Mesendoderm (in vitro differentiated cells): ENCODE measurements at regions not wholly inside any gene's neighbourhood (a gene's known extent, or its start where the extent isn't known, plus 50 kb on each side); places are given as distances from the start of the nearest gene placed in this dataset.
"Not testable (repeated sequence)": the region's sequence is repeated elsewhere in the genome, so short reads cannot be mapped to it uniquely, and the experiment has no call there.

ENCODE experiments used
- DNase-seq: peaks from one replicate; pipeline ENCODE4 v3.0.0; 2013
- H2AK5ac ChIP-seq: 2 replicates; pipeline ENCODE4 v1.6.1; 2013; ENCODE audit warnings: low read length, inconsistent platforms
- H2BK120ac ChIP-seq: 2 replicates; pipeline ENCODE4 v1.6.1; 2013; ENCODE audit warnings: low read depth, mild to moderate bottlenecking, low read length, moderate library complexity, mixed read lengths
- H2BK15ac ChIP-seq: replicated peaks from 2 replicates; pipeline ENCODE4 v1.6.1; 2013; ENCODE audit warnings: low read depth, mild to moderate bottlenecking, moderate library complexity
- H2BK5ac ChIP-seq: 2 replicates; pipeline ENCODE4 v1.6.1; 2013; ENCODE audit warnings: low read length, inconsistent platforms
- H3K18ac ChIP-seq: 2 replicates; pipeline ENCODE4 v1.6.1; 2013; ENCODE audit warnings: mild to moderate bottlenecking, low read length, mixed read lengths
- H3K23ac ChIP-seq: one replicate; pipeline ENCODE4 v1.6.1; 2013; ENCODE audit warnings: low read length
- H3K27ac ChIP-seq: 2 replicates; pipeline ENCODE4 v1.5.1; 2013; ENCODE audit warnings: low read depth, mild to moderate bottlenecking, inconsistent platforms, low read length, moderate library complexity
- H3K27me3 ChIP-seq: 2 replicates; pipeline ENCODE4 v1.6.1; 2013; ENCODE audit warnings: low read length, control low read depth, mild to moderate bottlenecking, inconsistent platforms; ENCODE audit not compliant: insufficient read depth, poor library complexity
- H3K36me3 ChIP-seq: 2 replicates; pipeline ENCODE4 v1.6.1; 2013; ENCODE audit warnings: low read length, inconsistent platforms; ENCODE audit not compliant: control insufficient read depth, insufficient read depth
- H3K4ac ChIP-seq: one replicate; pipeline ENCODE4 v1.6.1; 2013; ENCODE audit warnings: low read depth, mild to moderate bottlenecking, low read length, moderate library complexity
- H3K4me1 ChIP-seq: 2 replicates; pipeline ENCODE4 v1.6.1; 2013; ENCODE audit warnings: low read depth, low read length, inconsistent platforms; ENCODE audit not compliant: control insufficient read depth
- H3K4me2 ChIP-seq: 2 replicates; pipeline ENCODE4 v1.6.1; 2013; ENCODE audit warnings: low read length
- H3K4me3 ChIP-seq: 2 replicates; pipeline ENCODE4 v1.5.1; 2013; ENCODE audit warnings: mild to moderate bottlenecking, low read length
- H3K56ac ChIP-seq: one replicate; pipeline ENCODE4 v1.6.1; 2013; ENCODE audit warnings: low read length
- H3K79me1 ChIP-seq: 2 replicates; pipeline ENCODE4 v1.6.1; 2013; ENCODE audit warnings: low read length, inconsistent platforms
- H3K79me2 ChIP-seq: 2 replicates; pipeline ENCODE4 v1.6.1; 2013; ENCODE audit warnings: mild to moderate bottlenecking, low read length; ENCODE audit not compliant: control insufficient read depth, insufficient read depth
- H3K9ac ChIP-seq: 2 replicates; pipeline ENCODE4 v1.6.1; 2013; ENCODE audit warnings: low read length, inconsistent platforms
- H4K5ac ChIP-seq: one replicate; pipeline ENCODE4 v1.6.1; 2013; ENCODE audit warnings: low read length
- H4K8ac ChIP-seq: one replicate; pipeline ENCODE4 v1.6.1; 2013; ENCODE audit warnings: low read depth, mild to moderate bottlenecking, control low read depth, low read length, moderate library complexity
- WGBS: extraction: QIAGEN DNeasy Blood & Tissue Kit; methylation state at CpG from one replicate; pipeline ENCODE4 v1.1.7; 2013; ENCODE audit warnings: low lambda C conversion rate, missing lambda C conversion rate; ENCODE audit not compliant: insufficient coverage; ENCODE audit errors: extremely low coverage; 5-methylcytosine and 5-hydroxymethylcytosine counted together

DNA sequence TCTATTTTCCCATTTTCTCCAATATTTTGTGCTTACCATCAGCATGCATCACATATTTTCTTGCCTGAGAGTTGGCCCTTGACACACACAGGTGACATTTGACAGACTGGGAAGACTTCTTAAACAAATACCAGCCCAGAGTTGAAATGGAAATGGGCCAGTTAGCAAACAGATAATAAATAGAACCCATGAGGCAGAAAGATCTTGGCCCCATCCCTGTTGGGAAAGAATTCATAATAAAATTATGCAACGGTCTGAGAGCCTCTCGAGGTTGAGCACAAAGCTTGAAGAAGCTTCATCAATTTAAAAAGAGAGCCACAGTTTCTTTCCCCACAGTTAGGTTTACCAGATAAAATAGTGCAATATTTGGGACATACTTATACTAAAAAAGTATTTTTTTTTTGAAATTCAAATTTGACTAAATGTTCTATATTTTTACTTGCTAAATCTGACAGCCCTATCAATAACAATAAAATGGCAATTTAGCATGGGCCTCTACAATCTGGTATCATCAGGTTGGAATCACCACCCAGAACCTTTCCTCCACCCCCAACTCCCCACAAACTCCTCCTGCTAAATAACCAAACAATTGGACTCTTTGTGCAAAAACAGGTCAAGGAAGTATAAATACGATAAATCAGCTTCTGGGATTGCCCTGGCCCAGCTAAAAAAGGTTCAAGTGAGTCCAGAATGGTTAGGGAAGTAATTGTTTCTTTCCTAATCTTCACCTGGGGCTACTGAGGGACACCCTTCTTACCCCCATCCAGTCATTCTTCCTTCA is 129.8 kb downstream of the CD164 start:
- Histone ChIP-seq H3K23ac (no peak overlapping the region), H3K4me3 (no peak overlapping the region), H2BK15ac (no peak overlapping the region), H2BK5ac (no peak overlapping the region), H2AK5ac (no peak overlapping the region), H3K79me1 (no peaks in the 10 kb centered on the region), H3K27ac (no peak overlapping the region), H2BK120ac (no peak overlapping the region), H3K79me2 (no peaks in the 10 kb centered on the region), H3K4me2 (no peak overlapping the region), H3K36me3 (no peaks in the 10 kb centered on the region), H3K4ac (no peak overlapping the region), H3K18ac (no peak overlapping the region), H3K9ac (no peak overlapping the region), H3K27me3 (no peaks in the 10 kb centered on the region), H3K4me1 (no peaks in the 10 kb centered on the region), H4K8ac (no peak overlapping the region), H3K56ac (no peak overlapping the region), H4K5ac (no peak overlapping the region)
- no CpG with 5 or more reads among the region's 3 CpGs for WGBS
- no peak for DNase-seq

DNA sequence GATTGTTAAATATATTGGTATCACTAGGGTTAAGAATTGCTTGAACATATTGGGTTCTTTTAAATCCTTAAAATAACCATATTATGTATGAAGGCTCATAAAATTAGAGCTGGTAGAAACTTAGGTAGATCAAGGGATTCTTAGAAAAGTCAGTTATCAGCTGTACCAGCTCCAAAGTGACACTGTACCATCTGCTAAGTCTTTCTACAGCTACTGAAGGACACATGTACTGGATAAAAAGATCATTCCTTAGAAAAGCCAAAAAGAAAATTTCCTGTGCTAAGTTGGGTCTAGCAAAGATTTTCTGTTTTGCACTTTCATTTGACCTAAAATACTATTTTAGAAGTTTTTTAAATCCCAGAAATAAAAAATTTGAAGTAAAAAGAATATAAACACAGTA is 130.4 kb downstream of the CD164 start:
- no peak overlapping the region for H3K23ac ChIP-seq
- no peaks in the 10 kb centered on the region for H3K27me3 ChIP-seq
- no peak overlapping the region for H2BK120ac ChIP-seq
- H3K4ac ChIP-seq = no peak overlapping the region
- H2BK5ac ChIP-seq = no peak overlapping the region
- no peak overlapping the region for H3K56ac ChIP-seq
- no peaks in the 10 kb centered on the region for H3K36me3 ChIP-seq
- H3K4me1 ChIP-seq = no peaks in the 10 kb centered on the region
- no peak overlapping the region for H3K18ac ChIP-seq
- H3K4me2 ChIP-seq = no peak overlapping the region
- H3K27ac ChIP-seq = no peak overlapping the region
- H4K5ac ChIP-seq = no peak overlapping the region
- H2BK15ac ChIP-seq = no peak overlapping the region
- H2AK5ac ChIP-seq = no peak overlapping the region
- no peak overlapping the region for H3K9ac ChIP-seq
- H3K79me2 ChIP-seq = no peaks in the 10 kb centered on the region
- no peak for DNase-seq
- H3K4me3 ChIP-seq = no peak overlapping the region
- H3K79me1 ChIP-seq = no peaks in the 10 kb centered on the region
- H4K8ac ChIP-seq = no peak overlapping the region

DNA sequence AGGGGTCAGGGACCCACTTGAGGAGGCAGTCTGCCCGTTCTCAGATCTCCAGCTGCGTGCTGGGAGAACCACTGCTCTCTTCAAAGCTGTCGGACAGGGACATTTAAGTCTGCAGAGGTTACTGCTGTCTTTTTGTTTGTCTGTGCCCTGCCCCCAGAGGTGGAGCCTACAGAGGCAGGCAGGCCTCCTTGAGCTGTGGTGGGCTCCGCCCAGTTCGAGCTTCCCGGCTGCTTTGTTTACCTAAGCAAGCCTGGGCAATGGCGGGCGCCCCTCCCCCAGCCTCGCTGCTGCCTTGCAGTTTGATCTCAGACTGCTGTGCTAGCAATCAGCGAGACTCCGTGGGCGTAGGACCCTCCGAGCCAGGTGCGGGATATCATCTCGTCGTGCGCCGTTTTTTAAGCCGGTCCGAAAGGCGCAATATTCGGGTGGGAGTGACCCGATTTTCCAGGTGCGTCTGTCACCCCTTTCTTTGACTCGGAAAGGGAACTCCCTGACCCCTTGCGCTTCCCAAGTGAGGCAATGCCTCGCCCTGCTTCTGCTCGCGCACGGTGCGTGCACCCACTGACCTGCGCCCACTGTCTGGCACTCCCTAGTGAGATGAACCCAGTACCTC is 131.6 kb downstream of the CD164 start:
- H4K8ac ChIP-seq, H2BK15ac ChIP-seq, H3K9ac ChIP-seq, H3K36me3 ChIP-seq, H3K4me3 ChIP-seq, H3K79me2 ChIP-seq, H2BK120ac ChIP-seq, H3K79me1 ChIP-seq, H3K4me1 ChIP-seq, H3K27me3 ChIP-seq, H3K56ac ChIP-seq, DNase-seq, H4K5ac ChIP-seq, H3K18ac ChIP-seq, H3K23ac ChIP-seq, H3K4ac ChIP-seq, H2BK5ac ChIP-seq, H2AK5ac ChIP-seq, H3K27ac ChIP-seq, H3K4me2 ChIP-seq: not testable (repeated sequence)
- WGBS = no CpG with 5 or more reads among the region's 32 CpGs

DNA sequence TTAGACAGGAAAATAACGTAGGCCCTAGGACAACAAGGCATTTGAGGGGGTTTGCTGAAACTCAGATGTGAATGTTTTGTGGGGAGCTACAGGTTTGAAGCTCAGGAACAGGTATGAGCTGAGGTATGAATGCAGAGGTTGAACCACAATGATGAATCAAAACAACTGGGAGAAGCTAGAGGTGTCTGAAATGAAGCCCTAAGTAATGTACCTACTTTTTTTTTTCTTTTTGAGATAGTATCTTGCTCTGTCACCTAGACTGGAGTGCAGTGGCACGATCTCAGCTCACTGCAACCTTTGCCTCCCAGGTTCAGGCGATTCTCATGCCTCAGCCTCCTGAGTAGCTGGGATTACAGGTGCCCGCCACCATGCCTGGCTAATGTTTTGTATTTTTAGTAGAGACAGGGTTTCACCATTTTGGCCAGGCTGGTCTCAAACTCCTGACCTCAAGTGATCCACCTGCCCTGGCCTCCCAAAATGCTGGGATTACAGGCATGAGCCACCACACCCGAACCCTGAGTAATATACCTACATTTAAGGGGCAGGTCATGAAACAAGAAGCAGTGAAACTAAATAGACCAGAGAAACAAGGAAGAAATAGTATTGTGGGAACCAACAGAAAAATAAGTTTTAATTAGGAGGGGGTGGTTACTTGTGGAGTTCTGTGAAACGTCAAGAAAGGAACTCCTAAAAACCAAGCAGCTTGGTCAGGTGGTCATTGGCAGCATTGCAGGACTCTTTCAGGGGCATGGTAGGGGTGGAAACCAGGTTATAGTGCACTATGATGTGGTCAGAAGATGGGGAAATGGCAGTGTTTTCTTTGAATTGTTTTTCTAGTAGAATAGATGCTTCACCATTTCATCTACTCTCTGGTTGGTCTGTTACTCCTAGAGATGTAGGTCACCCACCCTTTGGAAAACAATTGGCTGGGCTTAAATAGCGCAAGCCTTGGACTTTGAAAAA is 138.1 kb downstream of the CD164 start:
- no peak overlapping the region for H4K8ac ChIP-seq
- no peaks in the 10 kb centered on the region for H3K79me1 ChIP-seq
- H2BK120ac ChIP-seq = no peak overlapping the region
- H3K4ac ChIP-seq = no peak overlapping the region
- H3K56ac ChIP-seq = no peak overlapping the region
- H2BK5ac ChIP-seq = no peak overlapping the region
- H3K79me2 ChIP-seq = no peaks in the 10 kb centered on the region
- H2AK5ac ChIP-seq = no peak overlapping the region
- whole genome bisulfite sequencing = no CpG with 5 or more reads among the region's 7 CpGs
- DNase-seq = no peak
- no peak overlapping the region for H3K4me2 ChIP-seq
- H3K36me3 ChIP-seq = no peaks in the 10 kb centered on the region
- no peak overlapping the region for H3K27ac ChIP-seq
- no peak overlapping the region for H3K9ac ChIP-seq
- H2BK15ac ChIP-seq = no peak overlapping the region
- no peaks in the 10 kb centered on the region for H3K27me3 ChIP-seq
- no peak overlapping the region for H3K23ac ChIP-seq
- H4K5ac ChIP-seq = no peak overlapping the region
- no peak overlapping the region for H3K4me3 ChIP-seq
- no peak overlapping the region for H3K18ac ChIP-seq
- no peaks in the 10 kb centered on the region for H3K4me1 ChIP-seq

DNA sequence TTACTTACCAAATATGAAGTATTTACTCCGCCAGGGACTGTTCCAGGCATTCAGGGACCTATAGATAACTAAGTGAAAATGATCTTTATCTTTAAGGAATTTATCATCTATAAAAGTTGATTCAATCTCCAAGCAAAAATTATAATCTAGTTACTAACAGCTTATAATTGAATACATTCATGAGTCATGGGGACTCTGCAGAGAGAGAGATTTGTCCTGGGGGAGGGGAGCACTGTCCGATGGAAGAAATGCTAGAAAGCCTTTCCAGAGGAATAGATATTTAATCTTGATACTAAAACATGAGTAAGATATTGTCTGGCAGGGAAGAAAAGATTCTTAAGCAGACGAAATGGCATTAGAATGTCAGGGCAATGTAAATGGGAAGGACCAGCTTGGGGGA is 139.3 kb downstream of the CD164 start:
- no peak overlapping the region for H3K18ac ChIP-seq
- no peak overlapping the region for H3K56ac ChIP-seq
- no peak overlapping the region for H3K27ac ChIP-seq
- no peak overlapping the region for H2BK120ac ChIP-seq
- H3K23ac ChIP-seq = no peak overlapping the region
- no peak overlapping the region for H2BK15ac ChIP-seq
- no peak overlapping the region for H3K4me2 ChIP-seq
- no peak overlapping the region for H2AK5ac ChIP-seq
- H3K27me3 ChIP-seq = no peaks in the 10 kb centered on the region
- H3K4ac ChIP-seq = no peak overlapping the region
- H3K36me3 ChIP-seq = no peaks in the 10 kb centered on the region
- no peak overlapping the region for H3K9ac ChIP-seq
- H4K5ac ChIP-seq = no peak overlapping the region
- H2BK5ac ChIP-seq = no peak overlapping the region
- WGBS = no CpG with 5 or more reads among the region's 3 CpGs
- no peak overlapping the region for H4K8ac ChIP-seq
- no peak for DNase-seq
- H3K4me1 ChIP-seq = no peaks in the 10 kb centered on the region
- H3K4me3 ChIP-seq = no peak overlapping the region
- H3K79me1 ChIP-seq = no peaks in the 10 kb centered on the region
- H3K79me2 ChIP-seq = no peaks in the 10 kb centered on the region
